IPS-15b (cell line): ENCODE measurements at regions not wholly inside any gene's neighbourhood (a gene's known extent, or its start where the extent isn't known, plus 50 kb on each side); places are given as distances from the start of the nearest gene placed in this dataset.

Source experiments
- H3K27me3 ChIP-seq: one replicate; pipeline ENCODE4 v1.6.1; 2013; ENCODE audit warnings: low read length; ENCODE audit not compliant: control insufficient read depth, insufficient read depth
- H3K36me3 ChIP-seq: one replicate; pipeline ENCODE4 v1.6.1; 2013; ENCODE audit warnings: low read length; ENCODE audit not compliant: control insufficient read depth, insufficient read depth
- H3K4me1 ChIP-seq: one replicate; pipeline ENCODE4 v1.6.1; 2013; ENCODE audit warnings: mild to moderate bottlenecking, low read length; ENCODE audit not compliant: control insufficient read depth, insufficient read depth
- H3K4me3 ChIP-seq: one replicate; pipeline ENCODE4 v1.5.1; 2013; ENCODE audit warnings: low read depth, low read length
- H3K9ac ChIP-seq: one replicate; pipeline ENCODE4 v1.6.1; 2013; ENCODE audit warnings: low read depth, mild to moderate bottlenecking, low read length
- H3K9me3 ChIP-seq: one replicate; pipeline ENCODE4 v1.6.1; 2013; ENCODE audit warnings: mild to moderate bottlenecking, low read length; ENCODE audit not compliant: control insufficient read depth, insufficient read depth

DNA sequence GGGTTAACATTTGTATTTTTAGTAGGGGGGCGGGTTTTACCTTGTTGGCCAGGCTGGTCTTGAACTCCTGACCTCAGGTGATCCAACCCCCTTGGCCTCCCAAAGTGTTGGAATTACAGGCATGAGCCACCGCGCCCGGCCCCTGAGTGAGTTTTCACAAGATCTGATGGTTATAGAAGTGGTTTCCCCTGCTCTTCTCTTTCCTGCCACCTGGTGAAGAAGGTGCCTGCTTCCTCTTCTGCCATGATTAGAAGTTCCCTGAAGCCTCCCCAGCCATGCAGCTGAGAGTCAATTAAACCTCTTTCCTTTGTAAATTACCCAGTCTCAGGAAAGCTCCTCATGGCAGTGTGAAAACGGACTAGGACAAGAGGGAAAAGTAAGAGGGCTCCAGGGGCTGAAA is 259.1 kb upstream of the PLET1 start:
- Histone ChIP-seq H3K9ac (no peak overlapping the region), H3K36me3 (no peaks in the 10 kb centered on the region), H3K9me3 (no peaks in the 10 kb centered on the region), H3K4me3 (no peak overlapping the region), H3K4me1 (no peaks in the 10 kb centered on the region), H3K27me3 (no peaks in the 10 kb centered on the region)

- Histone ChIP-seq H3K9me3 (no peaks in the 10 kb centered on the region), H3K9ac (no peak overlapping the region), H3K4me3 (no peak overlapping the region), H3K27me3 (no peaks in the 10 kb centered on the region), H3K4me1 (no peaks in the 10 kb centered on the region), H3K36me3 (no peaks in the 10 kb centered on the region)
These were observed 259.7 kb upstream of the PLET1 start for GRCh38 chr11:112520354-112520753.

GRCh38 chr11:112522536-112522935 is 261.9 kb upstream of the PLET1 start:
- H3K36me3 ChIP-seq = no peaks in the 10 kb centered on the region
- no peak overlapping the region for H3K4me3 ChIP-seq
- no peaks in the 10 kb centered on the region for H3K27me3 ChIP-seq
- no peaks in the 10 kb centered on the region for H3K4me1 ChIP-seq
- no peak overlapping the region for H3K9ac ChIP-seq
- H3K9me3 ChIP-seq = no peaks in the 10 kb centered on the region

GRCh38 chr11:112523031-112523430 is 262.4 kb upstream of the PLET1 start:
- H3K4me1 ChIP-seq = no peaks in the 10 kb centered on the region
- H3K9me3 ChIP-seq = no peaks in the 10 kb centered on the region
- H3K9ac ChIP-seq = no peak overlapping the region
- no peaks in the 10 kb centered on the region for H3K36me3 ChIP-seq
- no peak overlapping the region for H3K4me3 ChIP-seq
- H3K27me3 ChIP-seq = no peaks in the 10 kb centered on the region

DNA sequence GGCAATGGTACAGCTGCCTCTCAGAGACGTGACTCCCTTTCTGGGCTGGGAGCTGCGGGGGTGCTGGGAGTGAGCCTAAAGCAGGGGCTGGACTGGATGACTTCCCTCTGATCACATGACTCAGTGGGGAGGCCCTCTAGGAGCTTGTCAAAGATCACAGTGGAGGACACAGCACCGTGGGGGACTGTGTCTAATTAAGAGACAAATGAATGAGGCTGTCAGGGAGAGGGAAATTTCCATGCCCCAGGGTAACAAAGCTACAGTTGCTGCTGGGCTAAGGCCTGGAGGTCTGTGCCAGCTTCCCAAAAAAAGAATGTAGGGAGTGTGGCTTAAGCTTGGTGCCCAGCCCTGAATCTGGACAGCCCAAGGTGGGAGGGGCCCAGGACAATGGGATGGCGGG is 262.8 kb upstream of the PLET1 start:
- H3K36me3 ChIP-seq = no peaks in the 10 kb centered on the region
- H3K4me3 ChIP-seq = no peak overlapping the region
- no peaks in the 10 kb centered on the region for H3K9me3 ChIP-seq
- H3K9ac ChIP-seq = no peak overlapping the region
- H3K27me3 ChIP-seq = no peaks in the 10 kb centered on the region
- no peaks in the 10 kb centered on the region for H3K4me1 ChIP-seq

DNA sequence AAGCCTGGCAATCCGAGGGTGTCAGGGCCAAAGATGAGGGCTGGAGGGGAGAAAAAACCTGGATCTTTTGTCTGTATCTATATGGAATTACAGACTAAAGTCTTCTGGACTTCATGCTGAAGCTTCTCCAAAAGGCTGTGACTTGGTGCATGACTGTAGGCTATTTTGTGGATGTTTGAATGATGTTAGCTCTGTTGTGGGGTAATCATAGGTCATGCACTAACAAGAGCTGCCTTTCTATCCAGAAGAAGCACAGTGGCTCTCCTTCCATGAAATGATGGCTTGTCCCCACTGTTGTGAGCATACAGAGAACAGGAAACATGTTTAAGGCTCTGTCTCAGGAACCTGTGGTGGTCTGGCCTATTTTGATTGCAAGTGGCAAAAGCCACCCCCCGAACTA is 263.3 kb upstream of the PLET1 start:
- no peaks in the 10 kb centered on the region for H3K27me3 ChIP-seq
- H3K36me3 ChIP-seq = no peaks in the 10 kb centered on the region
- no peak overlapping the region for H3K9ac ChIP-seq
- H3K9me3 ChIP-seq = no peaks in the 10 kb centered on the region
- H3K4me1 ChIP-seq = no peaks in the 10 kb centered on the region
- H3K4me3 ChIP-seq = no peak overlapping the region

DNA sequence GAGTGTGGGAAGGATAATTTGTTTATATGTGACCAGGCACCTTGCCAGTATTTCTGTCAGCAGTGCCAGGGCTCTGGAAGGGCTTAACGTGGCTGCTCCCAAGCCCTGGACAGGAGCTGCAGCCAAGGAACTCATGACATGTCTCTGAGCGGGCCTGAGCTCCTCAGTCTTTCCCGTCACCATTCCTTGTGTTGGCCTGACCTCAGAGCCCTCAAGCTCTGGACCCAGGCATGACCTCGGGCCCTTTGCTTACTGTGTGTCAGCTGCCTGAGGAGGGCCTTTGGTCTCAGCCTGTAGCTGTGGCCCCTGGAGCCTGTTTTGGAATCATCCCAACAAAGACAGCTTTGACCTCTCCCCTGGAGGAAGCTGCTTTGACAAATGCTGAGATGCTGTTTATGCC is 264.1 kb upstream of the PLET1 start:
- Histone ChIP-seq H3K36me3 (no peaks in the 10 kb centered on the region), H3K4me3 (no peak overlapping the region), H3K9me3 (no peaks in the 10 kb centered on the region), H3K27me3 (no peaks in the 10 kb centered on the region), H3K9ac (no peak overlapping the region), H3K4me1 (no peaks in the 10 kb centered on the region)

DNA sequence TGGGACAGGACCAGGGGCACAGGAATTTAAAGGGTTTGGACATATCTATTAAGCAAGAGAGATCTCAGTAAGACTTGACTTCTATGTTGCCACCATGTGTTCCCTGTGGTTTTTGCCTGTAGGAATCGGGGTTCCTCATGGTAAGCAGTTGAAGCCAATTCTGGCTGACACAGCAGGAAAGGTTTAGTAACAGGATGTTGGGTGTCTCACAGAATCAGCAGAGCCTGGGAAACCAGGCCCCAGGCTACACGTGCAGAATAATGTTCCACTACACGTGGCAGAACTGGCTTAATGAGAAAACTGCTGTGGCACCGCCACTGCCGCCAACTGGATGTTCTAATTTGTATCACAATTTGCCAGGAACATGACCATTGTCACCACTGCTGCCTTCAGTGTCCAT is 264.6 kb upstream of the PLET1 start:
- Histone ChIP-seq H3K9ac (no peak overlapping the region), H3K9me3 (no peaks in the 10 kb centered on the region), H3K36me3 (no peaks in the 10 kb centered on the region), H3K4me3 (no peak overlapping the region), H3K4me1 (no peaks in the 10 kb centered on the region), H3K27me3 (no peaks in the 10 kb centered on the region)

DNA sequence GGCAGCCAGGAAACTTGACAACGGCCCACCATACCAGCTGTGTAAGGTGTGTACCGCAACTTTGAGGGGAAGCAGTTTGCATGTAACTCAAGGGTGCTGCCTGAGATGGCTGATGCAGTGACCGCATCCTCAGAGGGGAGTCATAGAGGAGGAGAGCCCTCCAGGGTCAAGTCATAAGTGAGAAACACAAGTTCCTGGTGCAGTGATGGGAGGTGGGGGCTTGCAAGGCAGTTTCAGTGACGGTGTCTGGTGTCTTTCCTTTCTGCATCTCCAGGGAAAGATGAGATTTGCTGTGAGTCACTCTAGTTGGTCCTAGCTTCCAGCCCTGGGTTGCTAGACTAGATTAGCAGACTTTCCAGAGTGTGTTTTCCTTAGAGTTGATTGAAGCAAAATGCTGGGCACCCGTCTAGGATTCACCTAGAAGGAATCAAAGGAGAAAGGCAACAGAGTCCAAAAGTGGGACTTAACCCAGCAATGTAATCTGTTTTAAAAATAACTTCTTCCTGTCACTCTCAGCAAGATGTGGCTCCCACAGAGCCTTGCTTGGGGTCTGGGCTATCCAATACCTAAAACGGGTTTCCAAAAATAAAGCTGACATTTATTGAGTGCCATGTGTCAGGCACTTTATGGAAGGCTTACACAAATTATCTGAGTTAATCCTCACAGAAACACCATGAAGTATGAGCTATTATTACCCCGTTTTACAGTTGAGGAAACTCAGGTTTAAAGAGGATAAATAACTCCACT is 265.4 kb upstream of the PLET1 start:
- Histone ChIP-seq H3K9me3 (no peaks in the 10 kb centered on the region), H3K36me3 (no peaks in the 10 kb centered on the region), H3K4me3 (no peak overlapping the region), H3K27me3 (no peaks in the 10 kb centered on the region), H3K4me1 (no peaks in the 10 kb centered on the region), H3K9ac (no peak overlapping the region)

DNA sequence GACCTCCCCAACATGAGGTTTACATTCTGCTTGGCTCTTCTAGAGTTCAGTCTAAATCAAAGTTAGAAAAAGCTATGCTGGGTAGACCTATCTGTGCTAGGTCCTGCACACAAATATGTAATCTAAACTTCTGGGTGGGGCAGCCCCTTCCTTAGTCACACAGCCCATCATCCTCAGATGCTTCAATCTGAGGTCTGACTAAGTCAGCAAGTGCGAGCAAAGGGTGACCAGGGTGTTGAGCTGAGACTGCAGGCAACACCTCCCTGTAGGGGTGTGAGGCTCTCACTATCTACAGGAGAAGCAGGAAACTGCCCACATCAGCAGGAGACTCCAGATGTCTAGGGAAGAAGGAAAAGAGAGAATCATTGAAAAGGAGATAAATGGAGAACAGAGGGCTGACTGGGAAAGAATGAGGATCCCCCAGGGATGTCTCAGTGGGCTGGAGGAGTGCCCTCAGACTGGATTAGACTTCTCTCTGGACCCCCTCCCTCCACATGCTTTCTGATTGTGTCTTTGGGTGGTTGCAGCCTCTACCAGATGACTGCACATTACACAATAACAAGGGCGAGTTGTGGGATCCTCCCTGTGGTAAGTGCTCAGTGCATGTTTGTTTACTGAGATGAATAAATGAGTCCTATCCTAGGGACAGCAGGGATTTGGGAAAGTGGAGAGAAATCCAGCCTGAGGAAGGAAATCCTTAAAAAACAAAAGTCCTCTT is 266.2 kb upstream of the PLET1 start:
- H3K9ac ChIP-seq = no peak overlapping the region
- no peak overlapping the region for H3K4me3 ChIP-seq
- no peaks in the 10 kb centered on the region for H3K4me1 ChIP-seq
- no peaks in the 10 kb centered on the region for H3K27me3 ChIP-seq
- no peaks in the 10 kb centered on the region for H3K9me3 ChIP-seq
- no peaks in the 10 kb centered on the region for H3K36me3 ChIP-seq

- H3K27me3 ChIP-seq = no peaks in the 10 kb centered on the region
- H3K9ac ChIP-seq = no peak overlapping the region
- H3K36me3 ChIP-seq = no peaks in the 10 kb centered on the region
- no peaks in the 10 kb centered on the region for H3K4me1 ChIP-seq
- H3K4me3 ChIP-seq = no peak overlapping the region
- no peaks in the 10 kb centered on the region for H3K9me3 ChIP-seq
These were observed 268.4 kb upstream of the PLET1 start for GRCh38 chr11:112529071-112529470.

DNA sequence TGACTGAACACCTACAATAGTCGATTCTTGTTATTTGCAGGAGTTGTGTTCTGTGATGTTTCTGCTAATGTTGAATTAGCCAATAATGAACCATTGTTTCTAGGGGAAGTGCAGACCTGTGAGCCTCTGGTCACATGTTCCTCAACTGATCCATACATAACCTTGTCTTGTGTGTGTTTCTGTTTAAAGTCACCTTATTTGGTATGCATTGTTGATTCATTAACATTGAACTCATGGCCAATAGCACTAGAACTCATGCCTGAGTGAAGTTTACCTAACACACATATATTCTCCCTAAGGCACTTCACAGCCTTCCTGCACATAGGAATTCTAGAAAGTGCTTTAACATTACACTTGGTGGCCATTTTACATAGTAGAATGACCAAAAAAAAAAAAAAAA is 271.8 kb upstream of the PLET1 start:
- H3K36me3 ChIP-seq = no peaks in the 10 kb centered on the region
- no peaks in the 10 kb centered on the region for H3K4me1 ChIP-seq
- H3K4me3 ChIP-seq = no peak overlapping the region
- H3K9ac ChIP-seq = no peak overlapping the region
- H3K9me3 ChIP-seq = no peaks in the 10 kb centered on the region
- no peaks in the 10 kb centered on the region for H3K27me3 ChIP-seq
